ENCODE measurements at regions not wholly inside any gene's neighbourhood (a gene's known extent, or its start where the extent isn't known, plus 50 kb on each side); places are given as distances from the start of the nearest gene placed in this dataset.

DNA sequence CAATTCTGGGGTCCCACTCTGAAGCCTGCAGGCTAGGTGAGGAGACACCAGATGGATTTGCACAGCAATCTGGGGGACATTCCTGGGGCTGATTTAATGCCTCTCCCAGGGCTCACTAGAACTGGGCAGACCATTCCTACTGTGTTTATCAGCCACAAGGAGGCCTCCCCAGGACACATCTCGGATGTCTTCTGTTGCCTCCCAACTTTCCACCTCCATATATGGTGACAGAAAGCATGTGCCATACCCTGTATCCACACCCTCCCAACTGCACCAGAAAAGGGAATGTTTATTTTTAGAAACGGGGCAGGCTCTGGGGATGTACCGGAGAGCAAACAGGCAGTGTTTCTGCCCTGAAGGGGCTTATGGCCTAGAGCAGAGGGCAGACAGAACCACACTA, 181.8 kb downstream of the CSNK2A3 start:
- H3K4me3 ChIP-seq (ENCODE audit: low read depth, low read length): no peak overlapping the region
- DNase-seq (ENCODE audit: low read depth, low spot score): peak; percentile 65
- ChIA-PET CTCF (interaction anchor here (0.7 to 1.5 kb wide), 2 partner anchors 14 to 134 kb away, joined by 3 to 5 read pairs; no protein-coding TSS in a partner anchor), POLR2A (no interaction called here)
- TF ChIP-seq CTCF (IDR thresholded peaks at IDR 0.05; ENCODE audit: insufficient read depth, low read length, missing control alignments): peak; percentile 25

DNA sequence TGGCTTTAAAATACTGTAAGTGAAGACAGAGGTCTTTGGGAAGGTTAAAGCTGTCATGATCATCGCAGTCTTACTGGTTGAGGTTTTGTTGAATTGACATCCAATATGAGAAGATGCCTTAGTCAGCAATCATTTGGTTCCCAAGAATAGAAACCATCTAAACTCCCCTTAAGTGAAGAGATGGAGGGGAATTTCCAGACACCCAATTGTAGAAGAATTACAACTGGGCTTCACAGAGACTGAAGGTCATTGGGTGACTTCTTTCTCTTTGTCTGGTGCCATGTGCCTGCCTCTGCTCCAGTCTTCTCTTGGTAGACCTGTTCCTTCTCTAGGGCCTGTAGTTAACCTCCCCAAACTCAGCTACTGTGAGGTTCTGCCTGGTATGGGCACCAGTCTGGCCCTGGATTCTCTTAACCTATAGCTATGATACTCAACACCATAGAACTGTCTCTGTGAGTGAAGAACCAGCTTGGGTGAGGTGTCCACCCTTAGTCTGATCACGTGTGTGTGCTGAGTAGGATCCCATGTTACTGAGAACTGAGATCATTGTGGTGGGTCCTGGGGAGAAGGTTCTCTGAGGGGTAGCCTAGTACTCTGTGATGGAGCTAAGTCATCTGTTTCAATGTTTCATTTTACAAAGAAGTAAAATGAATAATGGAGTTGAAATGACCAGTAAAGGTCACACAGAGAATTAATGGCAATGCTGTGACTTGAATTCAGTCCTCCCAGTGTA, 182.5 kb downstream of the CSNK2A3 start:
- ChIA-PET CTCF (interaction anchor here (1.5 kb wide), 1 partner anchor 13 kb away, joined by 5 read pairs; no protein-coding TSS in a partner anchor), POLR2A (no interaction called here)
- no peak overlapping the region for H3K4me3 ChIP-seq (ENCODE audit: low read depth, low read length)
- DNase-seq (ENCODE audit: low read depth, low spot score): no peak
- TF ChIP-seq CTCF (IDR thresholded peaks at IDR 0.05; ENCODE audit: insufficient read depth, low read length, missing control alignments): no peak

DNA sequence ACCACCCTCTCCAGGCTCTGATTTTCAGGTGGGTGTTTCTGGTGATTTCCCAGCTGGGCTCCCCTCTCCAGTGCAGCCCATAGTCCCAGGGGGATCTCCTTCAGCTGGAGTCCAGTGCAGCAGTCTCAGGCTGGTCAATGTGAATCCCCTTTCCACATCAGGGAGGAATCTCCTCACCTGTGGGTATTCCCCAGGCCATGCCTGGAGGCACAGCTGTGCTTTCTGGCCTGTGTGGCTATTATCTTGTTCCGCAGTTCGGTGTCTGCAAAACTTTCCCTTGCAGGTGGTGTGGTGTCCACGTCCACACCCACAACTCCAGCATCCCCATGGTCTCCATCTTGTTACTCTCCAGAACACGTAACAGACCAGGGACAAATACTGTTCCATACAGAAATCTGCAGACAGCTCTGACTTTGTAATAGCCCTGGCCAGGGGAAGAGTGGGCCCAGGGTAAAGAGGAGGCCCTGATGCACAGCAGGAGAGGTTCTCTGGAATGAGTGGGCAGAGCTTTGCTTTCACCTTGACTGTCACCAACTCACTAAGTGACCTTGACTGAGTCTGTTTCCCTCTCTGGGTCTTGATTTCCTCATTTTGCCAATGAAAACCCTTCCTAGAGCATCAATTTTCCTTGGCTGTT, 183.2 kb downstream of the CSNK2A3 start:
- H3K4me3 ChIP-seq (ENCODE audit: low read depth, low read length): no peak overlapping the region
- POLR2A ChIA-PET: no interaction called here
- no peak for DNase-seq (ENCODE audit: low read depth, low spot score)
- CTCF ChIA-PET: interaction anchor here (2.4 kb wide), 1 partner anchor 12 kb away, joined by 19 read pairs; no protein-coding TSS in a partner anchor
- TF ChIP-seq CTCF (IDR thresholded peaks at IDR 0.05; ENCODE audit: insufficient read depth, low read length, missing control alignments): no peak

GRCh38 chr11:11167806-11168205, 185.2 kb downstream of the CSNK2A3 start:
- TF ChIP-seq CTCF (IDR thresholded peaks at IDR 0.05; ENCODE audit: insufficient read depth, low read length, missing control alignments): no peak
- no peak overlapping the region for H3K4me3 ChIP-seq (ENCODE audit: low read depth, low read length)
- ChIA-PET POLR2A (no interaction called here), CTCF (interaction anchor here (2.4 kb wide), 1 partner anchor 10 kb away, joined by 19 read pairs; no protein-coding TSS in a partner anchor)
- no peak for DNase-seq (ENCODE audit: low read depth, low spot score)

- DNase-seq (ENCODE audit: low read depth, low spot score): no peak
- ChIA-PET CTCF (interaction anchor here (0.6 to 2.2 kb wide), 3 partner anchors 9 to 129 kb away, joined by 3 to 10 read pairs (median 9); no protein-coding TSS in a partner anchor), POLR2A (no interaction called here)
- TF ChIP-seq CTCF (IDR thresholded peaks at IDR 0.05; ENCODE audit: insufficient read depth, low read length, missing control alignments): no peak
- H3K4me3 ChIP-seq (ENCODE audit: low read depth, low read length): no peak overlapping the region
These were observed 188.7 kb downstream of the CSNK2A3 start for GRCh38 chr11:11164334-11164690.

DNA sequence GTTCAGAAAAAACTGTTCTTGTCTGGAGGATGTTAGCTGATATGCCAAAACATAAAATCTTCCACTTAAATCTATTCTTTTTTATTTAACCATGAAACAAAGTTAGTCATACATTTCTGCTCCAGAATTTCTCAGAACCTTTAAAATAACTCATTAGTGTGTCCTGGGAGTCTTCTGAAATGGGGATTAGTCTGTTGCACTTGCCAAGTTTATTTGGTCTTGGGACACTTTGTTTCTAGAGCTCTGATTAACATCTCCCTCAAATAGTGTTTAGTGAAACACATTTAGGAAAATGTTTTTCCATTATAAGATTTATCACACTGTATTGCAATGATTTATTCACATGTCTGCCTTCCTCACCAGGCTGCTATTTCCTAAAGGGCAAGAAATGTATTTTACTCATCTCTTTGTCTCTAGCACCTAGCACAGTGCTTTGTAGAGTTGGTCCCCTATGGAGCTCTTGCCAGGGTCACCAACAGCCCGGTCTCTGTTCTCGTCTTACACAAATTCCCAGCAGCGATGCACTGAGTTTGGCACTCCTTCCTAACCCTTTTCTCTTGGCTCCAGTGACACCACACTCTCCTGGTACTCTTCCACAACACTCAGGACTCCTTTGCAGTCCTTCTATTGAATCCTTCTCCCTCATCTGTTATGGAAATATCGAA, 189.2 kb downstream of the CSNK2A3 start:
- TF ChIP-seq CTCF (IDR thresholded peaks at IDR 0.05; ENCODE audit: insufficient read depth, low read length, missing control alignments): no peak
- no peak overlapping the region for H3K4me3 ChIP-seq (ENCODE audit: low read depth, low read length)
- CTCF ChIA-PET: interaction anchor here (2.1 to 2.2 kb wide), 2 partner anchors 9 to 15 kb away, joined by 9 to 10 read pairs; no protein-coding TSS in a partner anchor
- POLR2A ChIA-PET: no interaction called here
- no peak for DNase-seq (ENCODE audit: low read depth, low spot score)
